DMS53 (cell line): ENCODE measurements at regions not wholly inside any gene's neighbourhood (a gene's known extent, or its start where the extent isn't known, plus 50 kb on each side); places are given as distances from the start of the nearest gene placed in this dataset.

Source experiments
- DNase-seq: peaks from one replicate; lab custom pipeline; 2025; lab: John Stamatoyannopoulos, UW

DNA sequence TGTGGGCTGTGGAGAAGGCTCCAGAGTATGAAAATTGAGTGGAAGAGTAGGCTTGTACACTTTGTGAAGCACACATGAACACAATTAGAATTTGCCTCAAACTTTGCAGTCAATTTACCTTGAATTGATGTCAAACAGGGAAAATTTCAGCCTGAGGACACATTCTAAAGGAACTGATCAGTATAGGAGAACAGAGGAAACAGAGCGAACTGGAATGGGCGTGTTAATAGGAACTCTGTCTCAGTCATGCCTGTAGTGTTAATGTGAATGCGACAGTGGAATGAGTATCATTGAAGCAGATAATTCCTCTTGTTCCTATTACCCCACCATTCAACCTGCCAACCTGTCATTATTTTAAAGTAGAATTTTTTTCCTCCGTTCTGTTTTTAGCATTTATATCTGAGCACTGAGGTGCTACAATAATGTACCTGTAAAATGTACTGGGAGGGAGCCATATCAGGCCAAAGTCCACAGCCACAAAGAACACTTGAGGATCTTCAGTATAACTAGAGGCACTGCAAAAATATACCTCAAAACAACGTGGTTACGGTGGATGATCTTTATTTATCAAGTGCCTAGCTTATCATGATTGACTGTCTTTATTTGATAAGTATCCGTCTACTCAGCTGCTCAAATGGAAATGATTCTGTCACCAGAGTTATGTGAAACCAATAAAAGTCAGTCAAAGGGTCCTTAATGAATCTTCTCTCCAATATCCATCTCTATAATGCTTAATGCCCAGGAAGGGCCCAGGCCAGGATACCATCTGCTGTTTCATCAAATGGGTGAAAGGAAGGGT, 125.3 kb upstream of the STMND1 start:
- DNase-seq: no peak

DNA sequence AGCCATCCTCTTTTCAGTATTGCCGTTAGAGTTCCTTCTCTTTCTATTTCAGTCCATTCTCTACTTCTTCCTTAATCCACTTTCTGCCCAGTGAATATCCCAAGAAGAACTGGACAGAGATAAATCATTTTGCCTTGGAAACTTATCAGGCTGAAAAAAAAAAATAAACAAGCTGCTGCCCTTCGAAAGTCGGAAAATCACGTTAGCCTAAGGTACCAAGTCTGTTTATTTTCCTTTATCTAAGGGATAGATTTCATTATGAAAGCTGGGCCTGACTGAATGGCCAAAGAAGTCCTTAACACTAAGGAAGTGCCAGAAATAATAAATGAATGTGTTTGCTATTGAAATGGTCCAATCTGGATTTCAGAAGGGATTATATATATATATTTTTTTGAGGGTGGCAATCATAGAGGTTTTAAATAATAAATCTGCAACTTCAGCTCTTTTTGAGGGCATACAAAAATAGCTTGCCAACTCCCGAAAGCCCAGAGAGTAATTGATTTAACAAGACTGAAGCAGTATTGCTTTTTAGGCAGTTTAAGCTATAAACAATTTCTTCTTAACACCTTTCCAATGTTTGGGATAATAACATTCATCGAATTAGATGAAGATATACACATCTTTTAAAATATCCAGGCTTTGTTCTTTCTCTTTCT, 127.0 kb upstream of the STMND1 start:
- DNase-seq: no peak

DNA sequence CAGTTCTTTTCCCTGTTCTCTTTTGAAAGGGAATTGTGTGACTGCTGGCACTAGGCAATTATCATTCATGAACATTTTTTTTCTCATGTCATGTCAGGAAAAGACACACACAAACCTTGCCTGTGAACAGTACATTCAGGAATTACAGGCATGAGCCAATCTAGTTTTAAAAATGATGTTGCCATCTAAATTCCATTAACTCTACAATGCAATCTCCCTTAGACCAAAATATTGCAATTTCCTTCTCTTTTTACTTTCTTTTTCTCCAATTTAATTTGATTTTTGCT, 127.5 kb upstream of the STMND1 start:
- DNase-seq: no peak

DNA sequence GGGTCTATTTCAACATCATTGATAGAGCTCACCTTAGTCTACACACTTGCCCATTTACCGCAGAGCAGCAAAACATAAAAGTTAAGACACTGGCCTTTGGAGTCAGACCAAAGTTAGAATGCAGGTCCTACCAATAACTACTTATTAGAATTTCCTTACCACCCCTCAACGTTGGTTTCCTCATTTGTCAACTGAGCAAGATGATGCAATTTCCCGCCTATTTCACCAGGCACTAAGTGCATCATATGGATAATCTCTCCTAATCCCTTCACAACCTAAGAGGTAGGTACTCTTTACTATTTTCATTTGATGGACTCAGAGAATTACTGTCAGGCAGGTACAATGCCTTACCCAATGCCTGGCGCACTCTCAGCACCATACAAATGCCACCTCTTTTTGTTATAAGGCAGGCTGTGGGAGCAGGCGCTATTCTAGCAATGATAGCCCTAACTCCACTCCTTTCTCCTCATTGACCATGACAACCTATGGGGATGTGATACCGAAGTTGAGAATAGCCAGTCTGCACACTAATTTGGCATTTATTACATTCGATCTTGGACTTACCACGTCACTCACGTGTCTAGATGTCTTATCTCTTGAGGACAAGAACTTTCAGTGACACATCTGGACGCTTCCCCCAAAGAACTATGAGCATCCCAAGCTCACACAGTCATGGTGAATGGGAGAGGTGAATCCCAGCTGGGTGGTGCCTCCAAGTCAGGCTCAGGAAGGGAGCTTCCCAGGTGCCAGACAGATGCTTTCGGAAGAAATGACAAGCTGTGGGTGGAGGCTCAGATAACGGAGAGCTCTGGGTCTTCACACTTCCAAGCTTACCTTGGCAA, 128.1 kb upstream of the STMND1 start:
- DNase-seq: no peak

DNA sequence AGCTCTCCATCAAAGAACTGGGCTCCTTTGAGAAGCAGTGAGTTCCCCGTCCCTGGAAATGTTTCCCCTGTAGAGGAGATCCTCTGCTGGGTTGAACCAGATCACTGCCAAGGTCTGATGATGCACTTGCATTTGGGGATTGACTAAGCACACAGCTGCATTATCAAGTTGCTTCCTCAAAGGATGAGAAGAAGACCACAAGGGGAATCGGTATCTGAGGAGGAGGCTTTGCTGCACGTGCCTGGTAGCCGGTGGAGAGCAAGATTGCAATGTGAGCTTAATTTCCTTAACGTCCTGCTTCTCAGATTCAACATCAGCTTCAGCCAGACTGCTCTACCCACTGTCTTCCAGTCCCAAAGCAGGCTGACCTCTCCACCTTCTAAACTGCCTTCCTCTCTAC, 128.8 kb upstream of the STMND1 start:
- DNase-seq: no peak

DNA sequence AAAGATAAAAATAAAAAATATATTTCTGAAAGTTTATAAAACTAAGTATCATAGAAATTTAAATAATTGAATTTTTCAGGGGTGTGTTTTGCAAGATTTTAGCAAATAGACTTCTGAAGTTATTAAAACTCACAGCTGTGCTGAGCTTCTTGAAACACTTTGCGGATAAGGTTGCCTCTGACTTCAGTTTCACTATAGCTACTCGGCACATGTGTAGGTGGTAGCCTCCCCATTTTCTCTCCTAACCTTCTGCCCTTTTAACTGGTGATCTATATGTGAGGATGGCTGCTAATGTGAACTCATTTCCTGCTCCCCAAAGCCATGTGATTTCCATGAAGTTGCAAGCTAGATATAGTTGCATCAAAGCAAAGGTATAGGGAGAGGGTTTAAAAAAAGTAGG, 129.3 kb upstream of the STMND1 start:
- no peak for DNase-seq

DNA sequence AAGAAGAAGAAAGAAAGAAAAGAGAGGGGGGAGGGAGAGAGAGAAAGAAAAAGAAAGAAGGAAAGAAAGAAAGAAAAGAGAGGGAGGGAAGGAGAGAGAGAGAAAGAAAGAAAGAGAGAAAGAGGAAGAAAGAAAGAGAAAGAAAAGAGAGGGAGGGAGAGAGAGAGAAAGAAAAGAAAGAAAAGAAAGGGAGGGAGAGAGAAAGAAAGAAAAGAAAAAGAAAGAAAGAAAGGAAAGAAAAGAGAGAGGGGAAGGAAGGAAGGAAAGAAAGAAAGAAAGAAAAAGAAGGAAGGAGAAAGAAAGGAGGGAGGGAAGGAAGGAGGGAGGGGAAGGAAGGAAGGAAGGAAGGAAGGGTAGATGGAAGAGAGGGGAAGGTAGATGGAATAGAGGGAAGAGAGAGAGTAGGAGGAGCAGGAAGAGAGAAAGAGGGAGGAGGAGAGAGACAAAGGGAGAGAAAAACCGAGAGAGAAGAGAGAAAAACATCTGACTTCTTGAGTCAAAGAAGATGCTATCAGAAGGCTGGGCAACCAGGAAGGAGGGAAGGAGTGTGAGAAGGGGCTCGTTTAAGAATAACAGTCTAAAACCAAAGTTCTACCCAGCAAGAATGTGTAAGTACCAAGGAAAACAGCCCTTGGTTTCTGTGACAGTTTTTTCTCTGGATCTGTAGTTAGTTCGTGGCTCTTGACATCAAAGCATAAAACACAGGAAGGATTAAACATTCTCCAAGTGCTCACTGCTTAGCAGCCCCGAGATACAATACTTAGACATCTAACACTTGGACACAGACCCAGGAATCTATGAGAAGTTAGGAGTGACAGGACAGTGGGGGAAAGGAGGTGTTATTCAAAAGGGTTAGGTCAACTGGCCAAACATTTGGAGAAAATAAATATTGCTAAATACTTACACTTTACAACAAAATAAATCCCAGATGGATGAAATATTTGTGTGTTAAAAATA, 131.9 kb upstream of the STMND1 start:
- no peak for DNase-seq

DNA sequence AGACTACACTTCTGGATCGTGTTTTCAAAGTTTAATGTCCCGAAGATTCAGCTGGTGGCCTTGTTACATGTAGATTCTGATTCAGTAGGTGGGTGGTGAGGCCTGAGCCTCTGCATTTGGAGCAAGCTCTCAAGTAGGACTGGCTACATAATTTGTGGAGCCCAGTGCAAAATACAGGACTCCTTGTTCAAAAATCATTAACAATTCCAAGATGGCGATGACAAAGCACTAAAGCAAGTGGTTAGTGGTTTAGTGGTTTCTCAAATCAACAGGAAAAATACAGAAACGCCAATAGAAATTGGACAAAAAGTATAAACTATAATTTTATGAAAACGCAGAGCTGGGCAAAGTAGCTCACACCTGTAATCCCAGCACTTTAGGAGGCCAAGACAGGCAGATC, 133.7 kb upstream of the STMND1 start:
- DNase-seq: no peak

DNA sequence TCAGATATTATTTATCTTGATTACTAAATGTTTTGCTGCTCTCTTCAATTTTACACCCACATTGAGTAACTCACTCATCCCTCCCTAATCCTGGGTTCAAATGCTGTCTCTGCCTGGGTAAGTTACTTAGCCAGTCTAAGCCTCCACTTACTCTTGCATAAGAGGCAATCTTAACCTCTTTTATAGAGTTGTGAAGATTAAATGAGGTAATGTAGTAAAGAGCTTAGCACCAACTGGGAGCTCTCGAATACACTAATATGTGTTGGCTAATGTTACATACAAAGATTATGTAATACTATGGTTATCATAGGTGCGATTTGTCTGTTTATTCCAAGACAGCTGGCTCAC, 134.4 kb upstream of the STMND1 start:
- DNase-seq: no peak

DNA sequence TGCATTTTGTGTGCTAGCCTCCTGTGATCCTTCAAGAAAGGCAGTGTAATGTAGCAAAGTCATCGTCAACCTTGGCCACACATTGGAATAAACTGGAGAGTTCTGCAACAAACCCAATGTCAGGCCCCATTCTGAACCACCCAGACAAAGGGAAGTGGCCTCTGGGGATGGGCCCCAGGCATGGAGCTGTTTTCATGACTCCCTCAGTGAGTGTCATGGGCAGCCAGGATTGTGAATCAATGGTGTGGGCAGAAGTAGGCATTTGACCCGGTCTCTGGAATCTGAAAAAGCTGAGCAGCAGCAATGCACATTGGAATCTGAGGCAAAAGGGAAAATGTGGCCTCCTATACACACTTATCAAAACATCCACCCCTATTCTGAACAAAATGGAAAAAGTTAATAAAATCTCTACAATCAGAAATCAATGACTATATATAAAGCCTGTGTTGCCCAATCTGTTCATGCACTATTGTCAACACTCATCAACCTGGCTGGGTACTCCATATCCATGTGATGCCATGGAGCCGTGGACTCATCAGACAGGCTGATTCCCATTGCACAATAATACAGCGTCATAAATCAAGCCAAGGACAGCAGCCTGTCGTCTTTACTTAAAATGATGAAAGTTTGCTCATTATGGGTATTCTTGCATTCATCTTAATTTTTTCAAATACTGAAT, 134.9 kb upstream of the STMND1 start:
- DNase-seq: no peak

DNA sequence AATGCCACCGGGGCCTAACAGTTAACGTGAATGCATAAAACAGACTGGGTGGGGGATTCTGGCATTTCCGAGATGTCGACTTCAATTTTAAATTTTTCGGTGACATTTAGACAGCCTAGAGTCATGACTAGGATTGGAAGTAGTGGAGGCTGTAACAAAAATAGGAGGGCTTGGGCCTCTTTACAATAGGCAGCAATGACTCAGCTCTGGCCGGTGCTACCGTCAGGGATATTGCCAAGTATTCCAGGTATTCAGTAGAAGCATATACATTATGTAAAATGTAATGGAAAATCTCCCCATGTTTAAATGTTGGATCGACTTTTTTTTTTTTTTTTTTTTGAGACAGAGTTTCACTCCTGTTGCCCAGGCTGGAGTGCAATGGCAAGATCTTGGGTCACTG, 136.2 kb upstream of the STMND1 start:
- no peak for DNase-seq

DNA sequence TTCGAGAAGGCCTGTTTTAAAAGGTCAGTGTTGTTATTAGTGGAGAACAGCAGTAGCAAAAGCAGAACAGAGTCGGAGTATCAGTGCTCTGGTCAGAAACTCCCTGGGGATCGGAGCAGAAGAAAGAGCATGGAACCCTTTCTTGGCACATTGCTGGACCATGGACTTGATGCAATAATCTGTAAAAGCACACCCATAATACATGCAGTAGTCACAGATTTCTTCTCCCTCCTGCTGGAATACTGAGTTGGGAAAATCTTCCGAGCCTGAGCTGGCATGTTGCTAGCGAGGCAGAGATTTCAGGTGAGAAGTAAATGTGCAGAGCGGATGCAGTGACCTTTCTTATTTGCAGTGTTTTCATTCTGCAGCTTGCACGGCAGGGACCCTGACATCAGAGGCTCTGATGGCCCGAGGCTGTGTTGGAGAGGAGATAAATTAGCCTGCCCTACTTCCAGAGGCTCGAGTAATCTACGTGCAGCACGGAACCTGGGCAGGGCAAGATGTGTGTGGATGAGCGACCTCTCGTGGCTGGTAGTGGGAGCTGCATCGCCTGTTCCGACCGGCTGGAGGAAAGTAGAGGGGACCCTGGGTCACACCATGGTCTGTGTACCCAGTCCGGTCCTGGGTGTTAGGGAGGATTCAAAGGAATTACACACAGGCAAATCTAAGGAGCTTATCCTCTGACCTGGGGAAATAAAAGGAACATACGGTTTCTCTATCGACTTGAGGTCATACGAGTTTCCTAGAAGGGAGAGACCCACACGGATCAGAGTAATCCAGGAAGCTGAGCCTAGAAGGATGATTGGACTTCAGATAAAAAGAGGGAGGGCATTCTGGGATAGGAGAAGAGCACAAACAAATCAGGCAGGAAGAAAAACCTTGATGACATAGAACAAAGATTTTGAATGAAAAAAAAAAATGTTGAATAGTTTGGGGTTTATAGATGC, 137.0 kb upstream of the STMND1 start:
- DNase-seq: peak; percentile 80

DNA sequence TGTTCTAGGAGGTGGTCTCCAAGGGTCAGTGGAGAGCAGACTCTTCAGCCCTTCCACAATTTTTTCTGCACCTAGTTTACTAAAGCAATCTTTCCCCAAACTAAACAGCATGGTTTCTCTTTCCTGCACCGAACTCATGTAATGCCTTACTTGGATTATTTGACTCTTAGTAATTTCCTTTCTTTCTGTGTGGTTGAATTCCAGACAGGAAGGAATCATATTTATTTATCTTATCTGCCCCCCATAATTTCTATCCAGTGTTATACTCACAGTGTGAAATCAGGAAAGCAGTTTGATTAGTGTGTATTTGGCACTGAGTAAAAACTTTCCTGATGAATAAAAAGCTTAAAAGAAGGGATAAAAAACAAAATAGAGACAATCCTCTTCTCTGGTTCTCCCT, 140.3 kb upstream of the STMND1 start:
- DNase-seq: no peak

DNA sequence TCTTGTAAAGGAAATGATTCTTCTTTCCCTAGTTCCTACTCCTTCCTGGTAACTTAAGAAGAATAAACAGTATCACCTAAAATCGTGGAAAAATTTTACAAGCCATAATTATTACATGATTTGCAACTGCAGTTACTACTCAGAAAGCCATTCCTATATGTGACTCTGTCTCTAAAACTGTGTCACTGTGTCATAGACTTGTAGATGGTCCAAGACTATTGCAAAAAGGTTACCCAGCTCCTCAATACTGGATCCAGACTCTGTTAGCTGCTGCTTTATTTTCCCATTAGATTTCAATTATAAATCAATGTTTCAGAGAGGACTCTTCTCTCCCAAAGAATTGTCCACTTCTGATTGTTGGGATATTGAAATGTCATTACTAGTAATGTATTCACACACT, 142.1 kb upstream of the STMND1 start:
- DNase-seq: no peak

DNA sequence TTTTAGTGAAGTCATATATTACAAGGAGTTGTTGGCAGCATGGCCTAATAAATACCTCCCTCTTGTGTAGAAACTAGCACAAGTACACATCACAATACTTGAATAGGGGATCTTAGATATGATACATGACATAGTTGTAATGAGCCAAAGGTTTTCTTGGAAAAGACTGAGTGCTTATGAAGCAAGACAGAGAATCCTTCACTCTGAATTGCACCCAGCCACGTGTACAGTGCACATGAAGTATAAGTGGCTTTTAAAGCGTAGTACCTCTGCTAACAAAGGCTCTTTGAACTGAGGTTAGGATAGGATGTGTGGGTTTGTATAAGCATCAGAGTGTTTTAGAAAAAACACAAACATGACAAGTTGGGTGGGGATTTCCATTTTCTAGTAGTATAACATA, 145.5 kb upstream of the STMND1 start:
- no peak for DNase-seq

DNA sequence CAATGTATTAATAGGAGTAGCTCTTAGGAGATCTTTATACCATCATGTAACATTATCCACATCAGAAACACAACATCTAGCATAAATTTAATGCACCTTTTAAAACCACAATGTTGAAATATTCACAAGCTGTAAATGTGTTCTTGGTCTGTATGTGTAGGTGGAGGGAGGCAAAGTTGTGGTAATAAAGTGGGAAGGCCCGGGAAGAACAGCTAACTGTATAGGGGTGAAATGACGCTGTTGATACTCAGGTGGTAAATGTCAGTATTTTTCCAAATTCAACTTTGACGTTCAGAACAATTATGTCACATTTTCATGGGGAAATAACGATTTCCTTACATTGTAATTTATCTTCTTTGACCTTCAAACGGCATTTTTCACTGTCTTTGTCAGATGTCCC, 146.0 kb upstream of the STMND1 start:
- no peak for DNase-seq

DNA sequence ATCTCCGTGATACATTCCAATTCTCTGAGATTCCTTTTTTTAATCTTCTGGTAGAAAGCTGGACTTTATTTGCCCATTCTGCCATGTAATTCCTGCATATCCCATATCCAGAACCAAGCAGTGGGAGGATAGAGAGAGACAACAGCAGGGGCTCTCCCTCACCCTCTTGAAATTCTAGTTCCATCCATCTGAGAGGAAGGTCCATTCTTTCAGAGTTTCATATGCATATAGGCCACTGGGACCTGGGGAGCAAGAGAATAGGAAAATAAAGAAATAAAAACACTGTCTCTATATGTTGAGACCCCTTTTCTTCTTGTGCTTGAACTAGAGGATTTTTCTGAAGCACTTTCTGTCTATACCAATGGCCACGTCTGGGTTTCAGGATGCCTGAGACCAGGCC, 147.9 kb upstream of the STMND1 start:
- no peak for DNase-seq

DNA sequence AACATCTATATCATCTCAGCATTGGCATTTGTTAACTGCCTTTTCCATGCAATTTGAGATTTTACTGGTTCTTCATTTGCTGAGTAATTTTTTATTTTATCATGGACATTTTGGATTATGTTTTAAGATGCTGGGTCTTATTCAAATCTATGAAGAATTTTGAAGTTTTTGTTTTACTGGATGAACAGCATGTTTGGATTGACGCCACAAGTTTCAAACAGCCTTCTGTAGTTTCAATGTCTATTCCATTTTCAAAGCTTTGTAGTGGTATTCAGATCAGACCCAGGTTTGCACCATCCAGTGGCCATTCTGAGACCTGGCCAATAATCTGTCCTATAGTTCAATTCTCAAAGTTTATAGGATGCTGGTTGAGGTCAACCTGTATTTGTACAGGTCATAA, 148.4 kb upstream of the STMND1 start:
- DNase-seq: no peak

DNA sequence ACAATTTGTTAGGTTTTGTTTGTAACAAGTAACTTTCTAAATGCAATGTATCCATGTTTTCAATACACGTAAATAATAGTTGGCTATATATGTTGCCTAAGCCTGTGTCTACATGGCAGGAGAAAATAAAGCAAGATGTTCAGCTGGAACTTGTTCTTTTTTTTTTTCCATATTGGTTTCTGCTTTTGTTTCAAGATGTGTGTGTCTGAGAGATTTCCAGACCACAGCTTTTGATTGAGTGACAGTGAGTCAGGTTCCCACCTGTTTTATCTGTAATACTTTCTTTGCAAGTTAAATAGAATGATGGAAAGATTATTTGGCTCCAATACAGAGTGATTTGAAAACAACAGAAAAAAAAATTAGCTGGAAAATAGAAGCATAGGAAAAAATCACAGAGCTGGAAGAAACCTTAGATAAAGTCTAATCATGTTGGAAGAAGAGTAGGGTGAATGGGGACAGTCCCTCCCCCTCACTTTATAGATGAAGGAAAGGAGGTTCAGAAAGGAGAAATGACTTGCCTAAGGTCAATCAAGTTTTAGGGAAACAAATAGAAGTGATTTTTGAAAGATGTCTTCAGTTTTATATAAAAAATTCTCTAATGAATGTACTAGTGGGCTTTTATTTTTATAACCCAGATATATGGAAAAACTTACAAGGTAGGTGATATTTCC, 150.9 kb upstream of the STMND1 start:
- no peak for DNase-seq

DNA sequence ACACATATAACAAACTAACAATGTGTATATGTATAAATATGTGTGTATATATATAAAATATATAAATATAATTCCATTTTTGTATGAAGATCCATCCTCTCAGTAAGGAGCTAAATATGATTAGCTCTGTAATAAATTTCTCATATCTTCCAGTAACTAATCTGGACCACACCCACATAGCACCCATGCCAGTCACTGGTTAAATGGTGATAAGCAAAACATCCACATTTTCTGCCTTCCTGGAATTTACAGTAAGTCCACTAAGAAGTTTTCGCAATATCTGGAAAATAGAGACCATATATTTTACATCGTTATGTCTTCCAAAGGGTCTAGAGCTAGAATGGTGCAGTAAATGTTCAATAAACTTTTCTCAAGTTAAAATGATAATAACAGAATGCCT, 151.5 kb upstream of the STMND1 start:
- no peak for DNase-seq
